Peyer's patch (tissue), 4 donors: ENCODE measurements at regions not wholly inside any gene's neighbourhood (a gene's known extent, or its start where the extent isn't known, plus 50 kb on each side); places are given as distances from the start of the nearest gene placed in this dataset.

ENCODE experiments used
- DNase-seq, 3 donors: peaks; one replicate each; pipeline ENCODE4 v3.0.0-alpha.2; 2017 to 2019
- H3K27ac ChIP-seq, 4 donors: fragments of 200-600 bp; sonication (generic); one replicate each; pipeline ENCODE4 v1.5.1; 2016 to 2019
- H3K27me3 ChIP-seq, 2 donors: fragments of 200-600 bp; sonication (generic); one replicate each; pipeline ENCODE4 v1.5.1; 2019
- H3K36me3 ChIP-seq, 3 donors: fragments of 200-600 bp; sonication (generic); one replicate each; pipeline ENCODE4 v1.5.1; 2016 to 2019
- H3K4me1 ChIP-seq, 4 donors: fragments of 200-600 bp; sonication (generic); one replicate each; pipeline ENCODE4 v1.5.1; 2016 to 2019
- H3K4me3 ChIP-seq, 4 donors: fragments of 200-600 bp; sonication (generic); 1 replicate in 3 of 4; 2 replicates in 1 of 4; pipeline ENCODE4 v1.5.1; 2016 to 2019; ENCODE audit warnings: mild to moderate bottlenecking in 1 of 4
- H3K9me3 ChIP-seq, 4 donors: fragments of 200-600 bp; sonication (generic); one replicate each; pipeline ENCODE4 v1.5.1; 2016 to 2019; ENCODE audit warnings: mild to moderate bottlenecking in 1 of 4
- POLR2A ChIP-seq, 2 donors: fragments of 450-650 bp; IDR thresholded peaks; one replicate each; pipeline ENCODE4 v1.5.1; 2017; ENCODE audit warnings: antibody characterized with exemption in 2 of 2, mild to moderate bottlenecking in 2 of 2, moderate library complexity in 2 of 2
- TF ChIP-seq, protein P1 (sequence below), 6 experiments: fragments of 450-650 bp in 4 of 6; fragments of 200-600 bp in 2 of 6; sonication (generic) in 1 of 6; IDR thresholded peaks; one replicate each; pipeline ENCODE4 v1.5.1; 2017 to 2019; ENCODE audit warnings: antibody characterized with exemption in 6 of 6, mild to moderate bottlenecking in 3 of 6, moderate library complexity in 1 of 6

DNA sequence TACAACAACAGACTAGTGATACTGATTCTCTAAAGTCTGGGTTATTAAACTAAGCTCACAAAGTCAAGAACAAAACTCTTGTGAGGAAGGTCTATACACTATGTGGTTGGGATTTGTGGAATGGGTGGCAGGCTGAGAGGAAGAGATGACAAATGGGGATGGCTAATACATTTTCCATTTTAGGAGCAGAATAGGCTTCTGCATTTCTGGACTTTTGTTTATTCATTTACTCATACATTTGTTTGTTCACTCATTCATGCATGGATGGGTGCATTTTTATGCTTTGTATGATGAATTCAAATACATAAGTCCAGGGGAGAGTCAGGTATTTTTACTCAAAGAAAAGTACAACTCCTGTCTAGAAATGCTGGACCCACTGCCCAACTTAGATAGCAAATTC lies 637.4 kb upstream of the CDH2 start:
- H3K27me3 ChIP-seq = no peaks in the 10 kb centered on the region
- H3K9me3 ChIP-seq = no peaks in the 10 kb centered on the region
- H3K36me3 ChIP-seq = no peaks in the 10 kb centered on the region
- H3K27ac ChIP-seq = no peak overlapping the region
- no peak for DNase-seq
- no peak for TF ChIP-seq POLR2A (IDR thresholded peaks at IDR 0.05)
- TF ChIP-seq, protein P1, sequence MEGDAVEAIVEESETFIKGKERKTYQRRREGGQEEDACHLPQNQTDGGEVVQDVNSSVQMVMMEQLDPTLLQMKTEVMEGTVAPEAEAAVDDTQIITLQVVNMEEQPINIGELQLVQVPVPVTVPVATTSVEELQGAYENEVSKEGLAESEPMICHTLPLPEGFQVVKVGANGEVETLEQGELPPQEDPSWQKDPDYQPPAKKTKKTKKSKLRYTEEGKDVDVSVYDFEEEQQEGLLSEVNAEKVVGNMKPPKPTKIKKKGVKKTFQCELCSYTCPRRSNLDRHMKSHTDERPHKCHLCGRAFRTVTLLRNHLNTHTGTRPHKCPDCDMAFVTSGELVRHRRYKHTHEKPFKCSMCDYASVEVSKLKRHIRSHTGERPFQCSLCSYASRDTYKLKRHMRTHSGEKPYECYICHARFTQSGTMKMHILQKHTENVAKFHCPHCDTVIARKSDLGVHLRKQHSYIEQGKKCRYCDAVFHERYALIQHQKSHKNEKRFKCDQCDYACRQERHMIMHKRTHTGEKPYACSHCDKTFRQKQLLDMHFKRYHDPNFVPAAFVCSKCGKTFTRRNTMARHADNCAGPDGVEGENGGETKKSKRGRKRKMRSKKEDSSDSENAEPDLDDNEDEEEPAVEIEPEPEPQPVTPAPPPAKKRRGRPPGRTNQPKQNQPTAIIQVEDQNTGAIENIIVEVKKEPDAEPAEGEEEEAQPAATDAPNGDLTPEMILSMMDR (IDR thresholded peaks at IDR 0.05) = no peak
- no peaks in the 10 kb centered on the region for H3K4me1 ChIP-seq
- H3K4me3 ChIP-seq = no peak overlapping the region

DNA sequence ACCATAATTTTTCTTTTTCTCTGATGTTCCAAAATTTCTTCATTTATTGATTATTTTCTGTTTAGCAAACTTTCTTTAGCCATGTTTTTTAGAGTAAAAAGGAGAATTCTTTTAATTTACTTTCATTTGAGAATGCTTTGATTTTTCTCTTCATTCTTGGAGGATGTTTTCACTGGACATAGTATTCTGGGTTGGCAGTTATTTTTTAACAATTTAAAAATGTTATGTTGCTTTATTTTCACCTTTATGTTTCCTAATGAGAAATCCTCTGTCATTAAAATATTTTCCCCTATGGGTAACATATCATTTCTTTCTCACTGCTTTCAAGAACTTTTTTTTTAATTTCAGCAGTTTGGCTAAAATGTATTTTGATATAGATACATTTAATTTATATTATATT lies 631.4 kb upstream of the CDH2 start:
- no peak overlapping the region for H3K4me3 ChIP-seq
- no peak for DNase-seq
- no peak overlapping the region for H3K27ac ChIP-seq
- no peaks in the 10 kb centered on the region for H3K9me3 ChIP-seq
- no peaks in the 10 kb centered on the region for H3K27me3 ChIP-seq
- TF ChIP-seq, protein P1 (IDR thresholded peaks at IDR 0.05) = no peak
- TF ChIP-seq POLR2A (IDR thresholded peaks at IDR 0.05) = no peak
- H3K36me3 ChIP-seq = no peaks in the 10 kb centered on the region
- no peaks in the 10 kb centered on the region for H3K4me1 ChIP-seq

DNA sequence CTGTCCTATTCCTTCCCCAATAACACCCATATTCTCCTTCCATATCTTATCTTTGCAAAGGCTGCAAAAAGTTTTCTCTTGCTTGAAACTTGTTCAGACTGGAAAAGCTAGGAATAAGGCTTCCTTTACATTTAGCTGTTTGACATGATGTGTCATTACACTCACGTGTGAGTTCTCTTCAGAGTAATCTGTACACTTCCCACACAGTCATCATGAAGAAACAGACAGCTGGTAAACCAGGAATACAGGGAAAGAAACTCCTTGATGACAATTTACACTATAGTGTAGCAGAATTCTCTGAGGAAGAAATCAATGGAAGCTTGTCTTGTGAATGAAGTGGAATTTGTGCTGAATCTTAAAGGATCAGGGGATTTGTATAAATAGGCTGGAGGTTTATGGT lies 628.6 kb upstream of the CDH2 start:
- Histone ChIP-seq H3K4me3 (no peak overlapping the region), H3K4me1 (no peaks in the 10 kb centered on the region), H3K9me3 (no peaks in the 10 kb centered on the region), H3K27ac (no peak overlapping the region), H3K27me3 (no peaks in the 10 kb centered on the region), H3K36me3 (no peaks in the 10 kb centered on the region)
- no peak for DNase-seq
- TF ChIP-seq, protein P1 (IDR thresholded peaks at IDR 0.05) = no peak
- TF ChIP-seq POLR2A (IDR thresholded peaks at IDR 0.05) = no peak

DNA sequence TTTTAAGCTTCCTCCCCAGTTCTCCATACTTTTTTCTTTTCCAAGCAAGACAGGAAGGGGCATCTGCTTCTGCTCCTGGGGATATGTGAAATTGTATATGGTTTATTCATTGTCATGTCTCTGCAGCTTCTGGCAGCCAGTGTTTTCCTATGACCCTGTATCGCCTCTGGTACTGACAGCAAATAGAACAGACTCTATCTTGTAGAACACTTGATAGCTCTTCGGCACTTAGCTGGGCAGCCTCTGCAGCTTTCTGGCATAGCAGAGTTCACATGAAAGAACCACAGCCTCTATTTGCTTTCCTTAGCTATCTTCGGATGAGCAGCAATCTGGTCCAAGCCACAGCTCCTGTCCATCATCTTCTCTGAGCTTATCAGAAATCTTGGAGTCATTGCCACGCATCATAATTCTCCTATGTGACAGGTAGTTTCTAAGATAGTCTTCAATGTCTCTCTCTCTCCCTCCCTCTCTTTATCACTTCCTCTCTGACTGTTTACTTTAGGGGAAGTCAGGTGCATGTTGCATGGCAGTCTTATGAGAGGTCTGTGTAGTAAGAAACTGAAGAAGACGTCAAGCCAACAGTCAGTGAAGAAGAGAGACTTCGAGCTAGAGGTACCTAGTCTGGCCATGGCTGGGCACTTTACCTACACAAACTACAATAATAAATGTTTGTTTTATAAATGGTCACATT lies 627.7 kb upstream of the CDH2 start:
- DNase-seq = no peak
- Histone ChIP-seq H3K4me3 (no peak overlapping the region), H3K36me3 (no peaks in the 10 kb centered on the region), H3K9me3 (no peaks in the 10 kb centered on the region), H3K4me1 (no peaks in the 10 kb centered on the region), H3K27ac (no peak overlapping the region), H3K27me3 (no peaks in the 10 kb centered on the region)
- TF ChIP-seq, protein P1 (IDR thresholded peaks at IDR 0.05) = no peak
- TF ChIP-seq POLR2A (IDR thresholded peaks at IDR 0.05) = no peak

DNA sequence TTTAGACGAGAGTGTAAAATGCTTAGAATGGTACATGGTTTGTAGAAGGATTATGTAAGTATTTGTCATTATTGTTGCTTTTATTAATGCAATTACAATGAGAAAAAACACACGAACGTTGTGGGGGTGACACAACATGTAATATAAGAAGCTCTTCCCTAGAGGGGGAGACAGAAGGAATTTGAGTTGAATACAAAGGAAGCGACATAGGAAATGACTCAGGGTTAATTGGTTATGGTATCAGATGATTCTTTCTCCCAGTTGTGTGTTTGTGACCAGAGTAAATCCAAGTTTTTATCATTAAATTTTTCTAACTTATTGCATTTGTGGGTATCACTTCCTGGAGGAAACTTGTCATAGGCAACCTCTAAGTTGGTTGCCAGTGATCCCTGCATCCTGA lies 625.6 kb upstream of the CDH2 start:
- Histone ChIP-seq H3K27ac (no peak overlapping the region), H3K36me3 (no peaks in the 10 kb centered on the region)
- TF ChIP-seq POLR2A (IDR thresholded peaks at IDR 0.05) = no peak
- TF ChIP-seq, protein P1 (IDR thresholded peaks at IDR 0.05) = no peak

DNA sequence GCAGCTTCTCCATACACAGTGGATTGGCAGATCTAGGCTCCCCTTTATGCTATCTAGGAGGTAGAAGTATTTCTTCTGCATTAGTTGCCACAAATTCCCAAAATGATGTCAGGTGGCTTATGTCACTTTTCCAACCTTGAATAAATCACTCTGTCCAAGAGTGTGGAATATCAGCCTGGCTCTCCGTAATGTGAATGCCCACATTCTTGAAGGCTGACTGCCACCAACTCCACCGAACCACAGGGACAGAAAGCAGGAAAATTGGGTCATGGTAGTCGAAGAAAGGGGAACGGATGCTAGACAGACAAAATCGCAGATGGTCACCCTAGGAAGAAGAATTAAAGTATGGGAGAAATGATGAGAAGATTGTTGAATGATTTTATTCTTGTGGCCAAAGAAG lies 624.9 kb upstream of the CDH2 start:
- no peaks in the 10 kb centered on the region for H3K27me3 ChIP-seq
- H3K27ac ChIP-seq = no peak overlapping the region
- H3K36me3 ChIP-seq = no peaks in the 10 kb centered on the region
- no peaks in the 10 kb centered on the region for H3K4me1 ChIP-seq
- DNase-seq = no peak
- TF ChIP-seq, protein P1 (IDR thresholded peaks at IDR 0.05) = no peak
- no peak for TF ChIP-seq POLR2A (IDR thresholded peaks at IDR 0.05)
- H3K9me3 ChIP-seq = no peaks in the 10 kb centered on the region
- H3K4me3 ChIP-seq = no peak overlapping the region

More for the DNA sequence above, 625.6 kb upstream of the CDH2 start:
- DNase-seq = no peak
- H3K4me1 ChIP-seq = no peaks in the 10 kb centered on the region
- H3K27me3 ChIP-seq = no peaks in the 10 kb centered on the region
- no peak overlapping the region for H3K4me3 ChIP-seq
- H3K9me3 ChIP-seq = no peaks in the 10 kb centered on the region
